Fibroblast of lung (primary cell): ENCODE measurements at regions not wholly inside any gene's neighbourhood (a gene's known extent, or its start where the extent isn't known, plus 50 kb on each side); places are given as distances from the start of the nearest gene placed in this dataset.

Source experiments
- CTCF ChIP-seq, 2 donors: IDR thresholded peaks in 1 of 2; conservative IDR thresholded peaks in 1 of 2; 1 replicate in 1 of 2; 2 replicates in 1 of 2; pipeline ENCODE4 v1.5.1; 2011 to 2012; ENCODE audit warnings: low read length in 2 of 2, control low read depth in 1 of 2, inconsistent platforms in 1 of 2, low read depth in 1 of 2, mild to moderate bottlenecking in 1 of 2
- EZH2 ChIP-seq: IDR thresholded peaks from 2 replicates; pipeline ENCODE4 v1.5.1; 2012; ENCODE audit warnings: low read length, control low read depth, mild to moderate bottlenecking; ENCODE audit errors: missing control alignments

- TF ChIP-seq EZH2, result no peak
- TF ChIP-seq CTCF (conservative IDR thresholded peaks at IDR 0.05 in 1 of 2, IDR thresholded peaks at IDR 0.05 in 1 of 2; ENCODE audit: low read depth in 1 of 2, low read length in 2 of 2), result no peak
These were observed 64.3 kb upstream of the SULF2 start for GRCh38 chr20:47849596-47849995.
